OCI-LY1 (cell line): ENCODE measurements at regions not wholly inside any gene's neighbourhood (a gene's known extent, or its start where the extent isn't known, plus 50 kb on each side); places are given as distances from the start of the nearest gene placed in this dataset.

ENCODE experiments used
- H2AFZ ChIP-seq: fragments of 200-600 bp; sonication (generic), shearing (Covaris generic); 2 replicates; pipeline ENCODE4 v1.6.0; 2014; ENCODE audit warnings: antibody characterized with exemption, mild to moderate bottlenecking, low read length
- H3F3A ChIP-seq: fragments of 200-600 bp; sonication (generic), shearing (Covaris generic); 2 replicates; pipeline ENCODE4 v1.6.0; 2014; ENCODE audit warnings: mild to moderate bottlenecking, antibody characterized with exemption, low read length, moderate library complexity; ENCODE audit not compliant: insufficient read depth
- H3K27ac ChIP-seq: fragments of 200-600 bp; sonication (generic); 2 replicates; pipeline ENCODE4 v1.5.1; 2014; ENCODE audit warnings: low read length, mixed run types, mild to moderate bottlenecking, low read depth; ENCODE audit not compliant: poor library complexity, severe bottlenecking
- H3K27me3 ChIP-seq: fragments of 200-600 bp; sonication (generic); 2 replicates; pipeline ENCODE4 v1.6.0; 2014; ENCODE audit warnings: antibody characterized with exemption, mild to moderate bottlenecking, low read length, moderate library complexity; ENCODE audit not compliant: insufficient read depth
- H3K36me3 ChIP-seq: fragments of 200-600 bp; sonication (generic); 2 replicates; pipeline ENCODE4 v1.6.1; 2014; ENCODE audit warnings: mild to moderate bottlenecking, antibody characterized with exemption, low read length, moderate library complexity, mixed read lengths; ENCODE audit not compliant: insufficient read depth
- H3K4me1 ChIP-seq: fragments of 200-600 bp; sonication (generic); 2 replicates; pipeline ENCODE4 v1.5.1; 2014; ENCODE audit warnings: mild to moderate bottlenecking, low read length, moderate library complexity; ENCODE audit not compliant: insufficient read depth, severe bottlenecking
- H3K4me2 ChIP-seq: fragments of 200-600 bp; sonication (generic), shearing (Covaris generic); 2 replicates; pipeline ENCODE4 v1.6.1; 2014; ENCODE audit warnings: low read length
- H3K4me3 ChIP-seq: fragments of 200-600 bp; sonication (generic); 2 replicates; pipeline ENCODE4 v1.5.1; 2014; ENCODE audit warnings: low read length, low read depth, mild to moderate bottlenecking, mixed read lengths; ENCODE audit not compliant: poor library complexity, severe bottlenecking
- H3K79me2 ChIP-seq: fragments of 200-600 bp; shearing (Covaris generic); 2 replicates; pipeline ENCODE4 v1.6.1; 2016; ENCODE audit warnings: mixed run types, low read length, mixed read lengths; ENCODE audit not compliant: insufficient read depth
- H3K9ac ChIP-seq: fragments of 200-600 bp; sonication (generic), shearing (Covaris generic); 2 replicates; pipeline ENCODE4 v1.6.1; 2014; ENCODE audit warnings: mild to moderate bottlenecking, low read length, mixed read lengths
- H3K9me2 ChIP-seq: fragments of 200-600 bp; sonication (generic), shearing (Covaris generic); 2 replicates; pipeline ENCODE4 v1.6.1; 2014; ENCODE audit warnings: low read depth, mild to moderate bottlenecking, low read length, mixed read lengths
- H3K9me3 ChIP-seq: fragments of 200-600 bp; shearing (Covaris generic); 2 replicates; pipeline ENCODE4 v1.6.1; 2014; ENCODE audit warnings: low read length, mixed read lengths
- H4K20me1 ChIP-seq: fragments of 200-600 bp; sonication (generic), shearing (Covaris generic); 2 replicates; pipeline ENCODE4 v1.6.0; 2016; ENCODE audit warnings: mild to moderate bottlenecking, low read length; ENCODE audit not compliant: insufficient read depth
- CTCF ChIP-seq: fragments of 200-600 bp; sonication (generic), shearing (Covaris generic); IDR thresholded peaks from 2 replicates; pipeline ENCODE4 v1.5.1; 2017; ENCODE audit warnings: mild to moderate bottlenecking, antibody characterized with exemption, low read length, moderate library complexity, mixed read lengths
- EZH2 ChIP-seq: fragments of 200-600 bp; sonication (generic), shearing (Covaris generic); IDR thresholded peaks from 2 replicates; pipeline ENCODE4 v1.8.0; 2017; ENCODE audit warnings: borderline replicate concordance, mixed run types, mild to moderate bottlenecking, antibody characterized with exemption, low read length, moderate library complexity, mixed read lengths

- Histone ChIP-seq H3K79me2 (no peaks in the 10 kb centered on the region), H3F3A (no peaks in the 10 kb centered on the region)
These were observed 214.5 kb upstream of the MAF start for GRCh38 chr16:79815049-79815448.

GRCh38 chr16:79814124-79814523 lies 213.6 kb upstream of the MAF start:
- Histone ChIP-seq H3K27ac (no peak overlapping the region), H3K36me3 (no peaks in the 10 kb centered on the region), H3K4me2 (no peak overlapping the region), H3K4me1 (no peaks in the 10 kb centered on the region), H3K9me3 (no peaks in the 10 kb centered on the region), H3K79me2 (no peaks in the 10 kb centered on the region), H3K9me2 (no peaks in the 10 kb centered on the region), H2AFZ (no peak overlapping the region), H3K4me3 (no peak overlapping the region), H3K27me3 (no peaks in the 10 kb centered on the region), H4K20me1 (no peaks in the 10 kb centered on the region), H3K9ac (no peak overlapping the region), H3F3A (no peaks in the 10 kb centered on the region)
- no peak for TF ChIP-seq CTCF
- TF ChIP-seq EZH2: no peak

More at GRCh38 chr16:79815049-79815448, 214.5 kb upstream of the MAF start:
- no peak overlapping the region for H3K4me3 ChIP-seq
- no peak for TF ChIP-seq CTCF
- no peak for TF ChIP-seq EZH2
- no peaks in the 10 kb centered on the region for H4K20me1 ChIP-seq
- no peaks in the 10 kb centered on the region for H3K27me3 ChIP-seq
- H2AFZ ChIP-seq: no peak overlapping the region
- no peaks in the 10 kb centered on the region for H3K4me1 ChIP-seq
- no peak overlapping the region for H3K27ac ChIP-seq
- no peak overlapping the region for H3K9ac ChIP-seq
- H3K4me2 ChIP-seq: no peak overlapping the region
- no peaks in the 10 kb centered on the region for H3K36me3 ChIP-seq
- no peaks in the 10 kb centered on the region for H3K9me2 ChIP-seq
- no peaks in the 10 kb centered on the region for H3K9me3 ChIP-seq

- Histone ChIP-seq H3K36me3 (no peaks in the 10 kb centered on the region), H3F3A (no peaks in the 10 kb centered on the region), H2AFZ (no peak overlapping the region), H3K9me3 (no peaks in the 10 kb centered on the region), H3K4me1 (no peaks in the 10 kb centered on the region), H3K4me3 (no peak overlapping the region), H3K27ac (no peak overlapping the region), H3K9me2 (no peaks in the 10 kb centered on the region), H3K27me3 (no peaks in the 10 kb centered on the region), H4K20me1 (no peaks in the 10 kb centered on the region), H3K9ac (no peak overlapping the region), H3K4me2 (no peak overlapping the region), H3K79me2 (no peaks in the 10 kb centered on the region)
- TF ChIP-seq EZH2 (no peak), CTCF (no peak)
These were observed 211.0 kb upstream of the MAF start for GRCh38 chr16:79811541-79811940.
